Fibroblast of lung (primary cell): ENCODE measurements at regions not wholly inside any gene's neighbourhood (a gene's known extent, or its start where the extent isn't known, plus 50 kb on each side); places are given as distances from the start of the nearest gene placed in this dataset.

Experiments used
- DNase-seq, 2 donors: peaks; one replicate each; pipeline versions ENCODE4 v3.0.0 to v3.0.0-alpha.2; 2010; ENCODE audit warnings: low read depth in 2 of 2
- H2AFZ ChIP-seq: 2 replicates; pipeline ENCODE4 v1.5.1; 2012; ENCODE audit warnings: low read length, control low read depth, inconsistent platforms
- H3K27ac ChIP-seq: 2 replicates; pipeline ENCODE4 v1.5.1; 2011; ENCODE audit warnings: low read length, control low read depth; ENCODE audit not compliant: insufficient read depth
- H3K27me3 ChIP-seq: 2 replicates; pipeline ENCODE4 v1.5.1; 2011; ENCODE audit warnings: mild to moderate bottlenecking, low read length; ENCODE audit not compliant: control insufficient read depth, insufficient read depth
- H3K36me3 ChIP-seq: 2 replicates; pipeline ENCODE4 v1.5.1; 2011; ENCODE audit warnings: low read length; ENCODE audit not compliant: control insufficient read depth, insufficient read depth
- H3K4me1 ChIP-seq: 2 replicates; pipeline ENCODE4 v1.5.1; 2011; ENCODE audit warnings: low read length; ENCODE audit not compliant: control insufficient read depth, insufficient read depth; ENCODE audit errors: extremely low read depth
- H3K4me2 ChIP-seq: 2 replicates; pipeline ENCODE4 v1.5.1; 2011; ENCODE audit warnings: low read length, control low read depth; ENCODE audit not compliant: insufficient read depth; ENCODE audit errors: extremely low read depth
- H3K4me3 ChIP-seq, 4 experiments: fragments of 200-600 bp in 1 of 4; sonication (generic) in 1 of 4; replicated peaks in 1 of 4; 2 replicates each; pipeline ENCODE4 v1.5.1; 2011 to 2016; ENCODE audit warnings: low read length in 4 of 4, low read depth in 3 of 4, mild to moderate bottlenecking in 3 of 4, control low read depth in 2 of 4, inconsistent platforms in 1 of 4, mixed read lengths in 1 of 4; ENCODE audit not compliant: insufficient read depth in 1 of 4; ENCODE audit errors: control extremely low read depth in 1 of 4
- H3K79me2 ChIP-seq: 2 replicates; pipeline ENCODE4 v1.5.1; 2012; ENCODE audit warnings: mild to moderate bottlenecking, low read length, inconsistent platforms; ENCODE audit not compliant: control insufficient read depth, insufficient read depth
- H3K9ac ChIP-seq: 2 replicates; pipeline ENCODE4 v1.5.1; 2011; ENCODE audit warnings: mild to moderate bottlenecking, low read length, control low read depth; ENCODE audit not compliant: insufficient read depth
- H3K9me3 ChIP-seq: 2 replicates; pipeline ENCODE4 v1.5.1; 2012; ENCODE audit warnings: low read depth, low read length; ENCODE audit not compliant: control insufficient read depth, insufficient read depth
- H4K20me1 ChIP-seq: 2 replicates; pipeline ENCODE4 v1.5.1; 2011; ENCODE audit warnings: low read length; ENCODE audit not compliant: control insufficient read depth, insufficient read depth; ENCODE audit errors: extremely low read depth
- EZH2 ChIP-seq: IDR thresholded peaks from 2 replicates; pipeline ENCODE4 v1.5.1; 2012; ENCODE audit warnings: low read length, control low read depth, mild to moderate bottlenecking; ENCODE audit errors: missing control alignments
- TF ChIP-seq, protein P1 (sequence below), 2 donors: IDR thresholded peaks in 1 of 2; conservative IDR thresholded peaks in 1 of 2; 1 replicate in 1 of 2; 2 replicates in 1 of 2; pipeline ENCODE4 v1.5.1; 2011 to 2012; ENCODE audit warnings: low read length in 2 of 2, control low read depth in 1 of 2, inconsistent platforms in 1 of 2, low read depth in 1 of 2, mild to moderate bottlenecking in 1 of 2

- Histone ChIP-seq H3K27ac (no peak overlapping the region), H3K4me1 (no peaks in the 10 kb centered on the region), H3K9me3 (no peaks in the 10 kb centered on the region), H4K20me1 (no peaks in the 10 kb centered on the region), H3K36me3 (no peaks in the 10 kb centered on the region), H2AFZ (no peak overlapping the region), H3K9ac (no peak overlapping the region), H3K4me2 (no peak overlapping the region), H3K27me3 (no peaks in the 10 kb centered on the region), H3K79me2 (no peaks in the 10 kb centered on the region), H3K4me3 (no peak overlapping the region)
- DNase-seq, result no peak
- no peak for TF ChIP-seq EZH2
- TF ChIP-seq, protein P1, sequence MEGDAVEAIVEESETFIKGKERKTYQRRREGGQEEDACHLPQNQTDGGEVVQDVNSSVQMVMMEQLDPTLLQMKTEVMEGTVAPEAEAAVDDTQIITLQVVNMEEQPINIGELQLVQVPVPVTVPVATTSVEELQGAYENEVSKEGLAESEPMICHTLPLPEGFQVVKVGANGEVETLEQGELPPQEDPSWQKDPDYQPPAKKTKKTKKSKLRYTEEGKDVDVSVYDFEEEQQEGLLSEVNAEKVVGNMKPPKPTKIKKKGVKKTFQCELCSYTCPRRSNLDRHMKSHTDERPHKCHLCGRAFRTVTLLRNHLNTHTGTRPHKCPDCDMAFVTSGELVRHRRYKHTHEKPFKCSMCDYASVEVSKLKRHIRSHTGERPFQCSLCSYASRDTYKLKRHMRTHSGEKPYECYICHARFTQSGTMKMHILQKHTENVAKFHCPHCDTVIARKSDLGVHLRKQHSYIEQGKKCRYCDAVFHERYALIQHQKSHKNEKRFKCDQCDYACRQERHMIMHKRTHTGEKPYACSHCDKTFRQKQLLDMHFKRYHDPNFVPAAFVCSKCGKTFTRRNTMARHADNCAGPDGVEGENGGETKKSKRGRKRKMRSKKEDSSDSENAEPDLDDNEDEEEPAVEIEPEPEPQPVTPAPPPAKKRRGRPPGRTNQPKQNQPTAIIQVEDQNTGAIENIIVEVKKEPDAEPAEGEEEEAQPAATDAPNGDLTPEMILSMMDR (conservative IDR thresholded peaks at IDR 0.05 in 1 of 2, IDR thresholded peaks at IDR 0.05 in 1 of 2; ENCODE audit: low read depth in 1 of 2, low read length in 2 of 2), result no peak
Measured at GRCh38 chrX:45727761-45728160, 527.1 kb upstream of the DIPK2B start.

DNA sequence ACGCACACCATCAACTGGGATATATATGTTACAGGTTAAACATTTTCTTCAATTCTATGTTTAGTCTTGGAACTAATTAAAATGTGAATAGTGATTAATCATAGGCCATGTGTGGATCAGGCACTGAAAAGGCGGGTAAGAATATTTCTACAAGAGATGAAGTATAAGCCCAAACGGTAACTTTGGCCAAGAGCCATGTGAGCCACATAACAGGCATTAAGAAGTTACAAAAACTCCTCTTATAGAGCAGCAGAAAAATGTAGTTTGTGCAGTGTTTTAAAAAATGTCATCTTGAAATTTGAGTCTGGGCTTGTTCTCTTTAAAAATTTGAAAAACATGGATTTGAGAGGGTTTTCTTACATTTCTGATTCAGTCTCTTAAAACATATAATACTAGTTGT is 521.8 kb upstream of the DIPK2B start:
- Histone ChIP-seq H3K36me3 (no peaks in the 10 kb centered on the region), H3K4me3 (no peak overlapping the region), H3K27ac (no peak overlapping the region), H3K4me2 (no peak overlapping the region), H3K79me2 (no peaks in the 10 kb centered on the region), H3K4me1 (no peaks in the 10 kb centered on the region), H3K27me3 (no peaks in the 10 kb centered on the region), H2AFZ (no peak overlapping the region), H4K20me1 (no peaks in the 10 kb centered on the region), H3K9me3 (no peaks in the 10 kb centered on the region), H3K9ac (no peak overlapping the region)
- peak in 1 of 2 donors; percentile 65 for DNase-seq
- no peak for TF ChIP-seq EZH2
- TF ChIP-seq, protein P1 (conservative IDR thresholded peaks at IDR 0.05 in 1 of 2, IDR thresholded peaks at IDR 0.05 in 1 of 2; ENCODE audit: low read depth in 1 of 2, low read length in 2 of 2), result no peak

DNA sequence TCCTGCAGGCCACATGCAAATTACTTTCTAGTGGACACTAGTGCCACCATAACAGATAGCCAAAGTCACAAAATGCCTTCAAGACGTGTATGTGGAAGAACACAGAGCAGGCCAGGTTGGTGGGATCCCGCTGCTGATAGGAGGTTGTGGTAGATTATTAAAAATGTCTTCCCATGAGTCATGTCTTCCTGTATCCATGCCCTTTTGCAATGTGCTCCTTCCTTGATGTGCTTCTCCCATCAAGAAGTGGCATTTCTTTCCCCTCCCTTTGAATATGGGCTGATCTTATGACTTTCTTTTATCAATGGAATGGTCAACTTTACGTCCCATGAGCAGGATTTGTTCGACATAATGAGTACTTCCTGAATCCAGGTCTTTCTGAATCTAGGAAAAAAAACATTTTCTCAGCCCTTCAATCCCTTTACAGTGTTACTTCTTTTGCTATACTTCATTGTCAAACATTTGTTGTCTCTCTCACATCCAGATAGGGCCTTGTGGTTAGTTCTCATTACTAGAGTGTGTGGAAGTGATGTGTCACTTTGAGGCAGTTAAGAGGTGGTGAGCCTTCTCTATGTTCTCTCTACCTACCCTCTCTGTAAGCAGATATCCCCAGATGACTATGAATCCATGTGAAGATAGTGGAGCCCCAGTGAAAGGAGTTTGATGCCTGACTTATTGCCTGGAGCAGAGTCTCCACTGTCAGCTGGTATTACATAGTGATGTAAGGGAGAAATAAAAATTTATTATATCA is 519.2 kb upstream of the DIPK2B start:
- H3K9ac ChIP-seq, result no peak overlapping the region
- peaks cover 4% of the 10 kb centered on the region for H3K4me1 ChIP-seq
- no peak for DNase-seq
- H3K27me3 ChIP-seq, result no peaks in the 10 kb centered on the region
- TF ChIP-seq EZH2, result no peak
- TF ChIP-seq, protein P1 (conservative IDR thresholded peaks at IDR 0.05 in 1 of 2, IDR thresholded peaks at IDR 0.05 in 1 of 2; ENCODE audit: low read depth in 1 of 2, low read length in 2 of 2), result no peak
- H3K79me2 ChIP-seq, result no peaks in the 10 kb centered on the region
- H3K27ac ChIP-seq, result no peak overlapping the region
- no peak overlapping the region for H3K4me3 ChIP-seq
- no peaks in the 10 kb centered on the region for H3K36me3 ChIP-seq
- H2AFZ ChIP-seq, result no peak overlapping the region
- H4K20me1 ChIP-seq, result no peaks in the 10 kb centered on the region
- H3K9me3 ChIP-seq, result no peaks in the 10 kb centered on the region
- H3K4me2 ChIP-seq, result no peak overlapping the region
